ENCODE measurements at regions not wholly inside any gene's neighbourhood (a gene's known extent, or its start where the extent isn't known, plus 50 kb on each side); places are given as distances from the start of the nearest gene placed in this dataset.

DNA sequence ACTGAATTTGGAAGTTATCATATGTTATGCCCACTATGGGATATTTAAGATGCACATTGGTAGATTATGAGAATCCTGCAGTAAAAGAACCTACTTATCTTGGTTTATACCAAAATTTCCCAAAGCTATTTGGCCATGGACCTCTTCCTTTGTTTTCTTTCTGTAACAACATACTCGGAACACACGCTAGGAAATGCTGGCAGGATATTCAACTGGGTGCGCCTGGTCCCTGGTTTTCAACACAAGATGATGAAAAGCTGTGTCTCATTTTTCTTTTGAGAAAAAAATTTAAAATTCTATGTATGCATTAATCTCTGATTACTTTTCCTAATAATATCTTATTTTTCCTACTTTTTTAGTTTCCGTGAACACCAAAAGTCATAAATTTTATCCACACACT lies 128.5 kb upstream of the NRP1 start:
- no peak for TF ChIP-seq POLR2A (IDR thresholded peaks at IDR 0.05)
- TF ChIP-seq, protein P1, sequence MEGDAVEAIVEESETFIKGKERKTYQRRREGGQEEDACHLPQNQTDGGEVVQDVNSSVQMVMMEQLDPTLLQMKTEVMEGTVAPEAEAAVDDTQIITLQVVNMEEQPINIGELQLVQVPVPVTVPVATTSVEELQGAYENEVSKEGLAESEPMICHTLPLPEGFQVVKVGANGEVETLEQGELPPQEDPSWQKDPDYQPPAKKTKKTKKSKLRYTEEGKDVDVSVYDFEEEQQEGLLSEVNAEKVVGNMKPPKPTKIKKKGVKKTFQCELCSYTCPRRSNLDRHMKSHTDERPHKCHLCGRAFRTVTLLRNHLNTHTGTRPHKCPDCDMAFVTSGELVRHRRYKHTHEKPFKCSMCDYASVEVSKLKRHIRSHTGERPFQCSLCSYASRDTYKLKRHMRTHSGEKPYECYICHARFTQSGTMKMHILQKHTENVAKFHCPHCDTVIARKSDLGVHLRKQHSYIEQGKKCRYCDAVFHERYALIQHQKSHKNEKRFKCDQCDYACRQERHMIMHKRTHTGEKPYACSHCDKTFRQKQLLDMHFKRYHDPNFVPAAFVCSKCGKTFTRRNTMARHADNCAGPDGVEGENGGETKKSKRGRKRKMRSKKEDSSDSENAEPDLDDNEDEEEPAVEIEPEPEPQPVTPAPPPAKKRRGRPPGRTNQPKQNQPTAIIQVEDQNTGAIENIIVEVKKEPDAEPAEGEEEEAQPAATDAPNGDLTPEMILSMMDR (IDR thresholded peaks at IDR 0.05), result no peak

Measured in adrenal gland (tissue), 5 donors.